AG04449 (cell line): ENCODE measurements at regions not wholly inside any gene's neighbourhood (a gene's known extent, or its start where the extent isn't known, plus 50 kb on each side); places are given as distances from the start of the nearest gene placed in this dataset.
"Not testable (repeated sequence)": the region's sequence is repeated elsewhere in the genome, so short reads cannot be mapped to it uniquely, and the experiment has no call there.

Experiments
- CTCF ChIA-PET: fragments of 350-600 bp; formaldehyde crosslinking; extraction: SDS; loops from one replicate; lab custom pipeline; 2021; ENCODE audit warnings: antibody characterized with exemption; lab: Yijun Ruan, JAX
- POLR2A ChIA-PET: fragments of 400-600, 350-600 bp; formaldehyde crosslinking; extraction: SDS; loops from one replicate; lab custom pipeline; 2020; ENCODE audit warnings: antibody characterized with exemption, inconsistent platforms; lab: Yijun Ruan, JAX
- DNase-seq: peaks from one replicate; pipeline ENCODE4 v3.0.0-alpha.2; 2010; ENCODE audit warnings: low read depth, low spot score
- H3K4me3 ChIP-seq: 2 replicates; pipeline ENCODE4 v1.5.1; 2011; ENCODE audit warnings: low read depth, mild to moderate bottlenecking, control low read depth, low read length
- CTCF ChIP-seq: IDR thresholded peaks from one replicate; pipeline ENCODE4 v1.5.1; 2011; ENCODE audit warnings: mild to moderate bottlenecking, moderate library complexity, low read length, control low read depth, inconsistent platforms; ENCODE audit not compliant: insufficient read depth; ENCODE audit errors: missing control alignments

GRCh38 chr3:70621451-70621850, 309.0 kb upstream of the MDFIC2 start:
- no peak for TF ChIP-seq CTCF
- ChIA-PET CTCF (no interaction called here), POLR2A (interaction anchor here (0.7 kb wide), 1 partner anchor 809 kb away, joined by 3 read pairs; no protein-coding TSS in a partner anchor)
- no peak for DNase-seq
- no peak overlapping the region for H3K4me3 ChIP-seq

- ChIA-PET POLR2A (interaction anchor here (0.7 kb wide), 1 partner anchor 809 kb away, joined by 3 read pairs; no protein-coding TSS in a partner anchor), CTCF (no interaction called here)
- no peak overlapping the region for H3K4me3 ChIP-seq
- no peak for TF ChIP-seq CTCF
- no peak for DNase-seq
These were observed 308.5 kb upstream of the MDFIC2 start for GRCh38 chr3:70620956-70621355.

GRCh38 chr3:70620367-70620766, 307.9 kb upstream of the MDFIC2 start:
- no peak for DNase-seq
- TF ChIP-seq CTCF, result no peak
- no peak overlapping the region for H3K4me3 ChIP-seq
- ChIA-PET CTCF (no interaction called here), POLR2A (no interaction called here)

- POLR2A ChIA-PET, result no interaction called here
These were observed 305.7 kb upstream of the MDFIC2 start for GRCh38 chr3:70618151-70618550.

GRCh38 chr3:70617349-70617748, 304.9 kb upstream of the MDFIC2 start:
- POLR2A ChIA-PET, DNase-seq, H3K4me3 ChIP-seq, CTCF ChIA-PET: not testable (repeated sequence)

More at GRCh38 chr3:70618151-70618550, 305.7 kb upstream of the MDFIC2 start:
- TF ChIP-seq CTCF, result no peak
- no peak overlapping the region for H3K4me3 ChIP-seq
- DNase-seq, result no peak
- CTCF ChIA-PET, result no interaction called here

GRCh38 chr3:70615286-70615685, 302.8 kb upstream of the MDFIC2 start:
- TF ChIP-seq CTCF, result no peak
- ChIA-PET POLR2A (no interaction called here), CTCF (no interaction called here)
- H3K4me3 ChIP-seq, result no peak overlapping the region
- no peak for DNase-seq

GRCh38 chr3:70614111-70614510, 301.7 kb upstream of the MDFIC2 start:
- no peak for TF ChIP-seq CTCF
- no peak overlapping the region for H3K4me3 ChIP-seq
- ChIA-PET POLR2A (no interaction called here), CTCF (no interaction called here)
- no peak for DNase-seq
